Tibial nerve (tissue), 3 donors: ENCODE measurements at regions not wholly inside any gene's neighbourhood (a gene's known extent, or its start where the extent isn't known, plus 50 kb on each side); places are given as distances from the start of the nearest gene placed in this dataset.

Experiments used
- POLR2A ChIP-seq, 2 donors: fragments of 450-650 bp; IDR thresholded peaks; one replicate each; pipeline ENCODE4 v1.6.1; 2017; ENCODE audit warnings: antibody characterized with exemption in 2 of 2, mild to moderate bottlenecking in 2 of 2, moderate library complexity in 2 of 2
- TF ChIP-seq, protein P1 (sequence below), 5 experiments: fragments of 200-600 bp in 3 of 5; fragments of 450-650 bp in 2 of 5; sonication (generic) in 3 of 5; IDR thresholded peaks; one replicate each; pipeline ENCODE4 v1.5.1; 2016 to 2019; ENCODE audit warnings: antibody characterized with exemption in 5 of 5, mild to moderate bottlenecking in 3 of 5, moderate library complexity in 2 of 5

DNA sequence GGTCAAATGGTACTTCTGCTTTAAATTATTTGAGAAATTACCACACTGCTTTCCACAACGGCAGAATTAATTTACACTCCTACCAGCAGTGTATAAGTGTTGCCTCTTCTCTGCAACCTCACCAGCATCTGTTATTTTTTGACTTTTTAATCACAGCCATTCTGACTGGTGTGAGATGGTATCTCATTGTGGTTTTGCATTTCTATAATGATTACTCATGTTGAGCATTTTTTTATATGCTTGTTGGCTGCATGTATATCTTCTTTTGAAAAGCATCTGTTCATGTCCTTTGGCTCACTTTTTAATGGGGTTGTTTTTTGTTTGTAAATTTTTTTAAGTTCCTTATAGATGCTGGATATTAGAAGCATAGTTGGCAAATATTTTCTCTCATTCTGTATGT, 446.7 kb downstream of the PMP22 start:
- TF ChIP-seq, protein P1, sequence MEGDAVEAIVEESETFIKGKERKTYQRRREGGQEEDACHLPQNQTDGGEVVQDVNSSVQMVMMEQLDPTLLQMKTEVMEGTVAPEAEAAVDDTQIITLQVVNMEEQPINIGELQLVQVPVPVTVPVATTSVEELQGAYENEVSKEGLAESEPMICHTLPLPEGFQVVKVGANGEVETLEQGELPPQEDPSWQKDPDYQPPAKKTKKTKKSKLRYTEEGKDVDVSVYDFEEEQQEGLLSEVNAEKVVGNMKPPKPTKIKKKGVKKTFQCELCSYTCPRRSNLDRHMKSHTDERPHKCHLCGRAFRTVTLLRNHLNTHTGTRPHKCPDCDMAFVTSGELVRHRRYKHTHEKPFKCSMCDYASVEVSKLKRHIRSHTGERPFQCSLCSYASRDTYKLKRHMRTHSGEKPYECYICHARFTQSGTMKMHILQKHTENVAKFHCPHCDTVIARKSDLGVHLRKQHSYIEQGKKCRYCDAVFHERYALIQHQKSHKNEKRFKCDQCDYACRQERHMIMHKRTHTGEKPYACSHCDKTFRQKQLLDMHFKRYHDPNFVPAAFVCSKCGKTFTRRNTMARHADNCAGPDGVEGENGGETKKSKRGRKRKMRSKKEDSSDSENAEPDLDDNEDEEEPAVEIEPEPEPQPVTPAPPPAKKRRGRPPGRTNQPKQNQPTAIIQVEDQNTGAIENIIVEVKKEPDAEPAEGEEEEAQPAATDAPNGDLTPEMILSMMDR (IDR thresholded peaks at IDR 0.05) = no peak
- no peak for TF ChIP-seq POLR2A (IDR thresholded peaks at IDR 0.05)
